ENCODE measurements at regions not wholly inside any gene's neighbourhood (a gene's known extent, or its start where the extent isn't known, plus 50 kb on each side); places are given as distances from the start of the nearest gene placed in this dataset.

DNA sequence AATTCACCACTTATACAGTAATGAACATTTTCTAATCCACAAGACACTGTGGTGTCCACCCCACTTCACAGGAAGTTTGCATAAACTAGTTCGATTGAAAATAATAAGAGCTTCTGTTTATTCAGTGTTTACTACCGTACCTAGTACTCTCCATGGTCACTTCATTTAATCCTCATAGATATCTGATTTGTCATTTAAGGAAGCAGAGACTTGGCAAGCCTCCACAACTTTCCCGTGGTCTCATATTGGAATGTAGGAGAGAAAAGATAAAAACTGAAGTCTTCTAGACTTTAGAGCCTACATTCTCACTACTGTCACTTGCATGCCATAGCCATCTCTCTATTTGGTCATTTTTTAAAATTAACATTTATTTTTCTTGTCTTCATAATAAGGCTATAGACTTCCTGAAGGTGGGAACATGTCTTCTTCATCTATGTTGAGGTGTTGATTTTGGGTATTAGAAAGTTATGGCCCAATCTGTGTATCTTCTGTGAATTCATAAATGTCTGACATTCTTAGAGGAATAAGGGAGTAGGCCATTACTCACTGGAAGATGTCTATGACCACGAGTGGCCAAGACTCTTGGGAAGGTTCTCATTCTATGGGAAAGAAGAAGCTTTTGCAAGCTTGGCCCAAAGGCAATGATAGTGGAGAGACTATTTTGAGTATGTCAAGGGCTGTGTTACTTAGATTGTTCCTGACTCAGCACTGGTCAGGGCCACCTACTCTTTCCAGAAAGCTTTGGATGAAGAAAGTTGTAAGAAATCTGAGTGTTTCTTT lies 423.7 kb downstream of the LRIG3 start (continued):
- TF ChIP-seq REST (IDR thresholded peaks at IDR 0.05), result no peak
- TF ChIP-seq ATF3 (IDR thresholded peaks at IDR 0.05), result no peak
- TF ChIP-seq ZBTB33 (IDR thresholded peaks at IDR 0.05), result no peak
- TF ChIP-seq HNF4G (IDR thresholded peaks at IDR 0.05), result no peak

- H3K27ac ChIP-seq (ENCODE audit: low read depth in 1 of 2, low read length in 2 of 2), result no peak overlapping the region
- TF ChIP-seq TAF1 (conservative IDR thresholded peaks at IDR 0.05) (no peak), ATF3 (IDR thresholded peaks at IDR 0.05) (no peak), CTCF (IDR thresholded peaks at IDR 0.05; ENCODE audit: low read depth, low read length, missing input control) (no peak)
- 81% methylated on average over 2 of the region's 2 CpGs for WGBS
- no peak overlapping the region for H3K9ac ChIP-seq (ENCODE audit: low read depth in 1 of 2, low read length in 2 of 2)
- H3K4me1 ChIP-seq (ENCODE audit: control insufficient read depth in 4 of 4, insufficient read depth in 4 of 4, low read length in 3 of 4), result no peaks in the 10 kb centered on the region
- no peak for DNase-seq (ENCODE audit: low spot score)
- no peaks in the 10 kb centered on the region for H3K36me3 ChIP-seq (ENCODE audit: control insufficient read depth in 4 of 4, insufficient read depth in 3 of 4, low read depth in 1 of 4, low read length in 3 of 4)
- no peak overlapping the region for H3K4me3 ChIP-seq (ENCODE audit: low read depth in 1 of 3, low read length in 3 of 3)
- H3K9me3 ChIP-seq (ENCODE audit: control insufficient read depth in 4 of 4, low read length in 3 of 4), result no peaks in the 10 kb centered on the region
- no peaks in the 10 kb centered on the region for H3K27me3 ChIP-seq (ENCODE audit: control insufficient read depth in 4 of 4, insufficient read depth in 4 of 4, low read length in 3 of 4)
Measured at GRCh38 chr12:58500399-58500798, 419.9 kb downstream of the LRIG3 start.

- H3K4me3 ChIP-seq (ENCODE audit: low read depth in 1 of 3, low read length in 3 of 3), result no peak overlapping the region
- WGBS, result 37% methylated on average over 1 of the region's 1 CpG
- no peaks in the 10 kb centered on the region for H3K4me1 ChIP-seq (ENCODE audit: control insufficient read depth in 4 of 4, insufficient read depth in 4 of 4, low read length in 3 of 4)
- H3K36me3 ChIP-seq (ENCODE audit: control insufficient read depth in 4 of 4, insufficient read depth in 3 of 4, low read depth in 1 of 4, low read length in 3 of 4), result no peaks in the 10 kb centered on the region
- no peak for DNase-seq (ENCODE audit: low spot score)
- H3K9me3 ChIP-seq (ENCODE audit: control insufficient read depth in 4 of 4, low read length in 3 of 4), result no peaks in the 10 kb centered on the region
- no peaks in the 10 kb centered on the region for H3K27me3 ChIP-seq (ENCODE audit: control insufficient read depth in 4 of 4, insufficient read depth in 4 of 4, low read length in 3 of 4)
- no peak overlapping the region for H3K9ac ChIP-seq (ENCODE audit: low read depth in 1 of 2, low read length in 2 of 2)
- no peak overlapping the region for H3K27ac ChIP-seq (ENCODE audit: low read depth in 1 of 2, low read length in 2 of 2)
- no peak for TF ChIP-seq ZBTB33 (IDR thresholded peaks at IDR 0.05)
- TF ChIP-seq GABPA (IDR thresholded peaks at IDR 0.05 in 1 of 2, conservative IDR thresholded peaks at IDR 0.05 in 1 of 2), result no peak
- no peak for TF ChIP-seq FOXA1 (IDR thresholded peaks at IDR 0.05)
- no peak for TF ChIP-seq NR2F2 (IDR thresholded peaks at IDR 0.05)
- TF ChIP-seq FOXA2 (IDR thresholded peaks at IDR 0.05), result no peak
- TF ChIP-seq YY1 (IDR thresholded peaks at IDR 0.05), result no peak
- no peak for TF ChIP-seq CTCF (IDR thresholded peaks at IDR 0.05; ENCODE audit: low read depth, low read length, missing input control)
- TF ChIP-seq EGR1 (IDR thresholded peaks at IDR 0.05; ENCODE audit: low read depth in 2 of 2), result no peak
- no peak for TF ChIP-seq SP1 (IDR thresholded peaks at IDR 0.05)
- TF ChIP-seq HNF4G (IDR thresholded peaks at IDR 0.05), result no peak
Measured at GRCh38 chr12:58502226-58502625, 418.1 kb downstream of the LRIG3 start.

Measured in liver (tissue), 8 donors.